AG04449 (cell line): ENCODE measurements at regions not wholly inside any gene's neighbourhood (a gene's known extent, or its start where the extent isn't known, plus 50 kb on each side); places are given as distances from the start of the nearest gene placed in this dataset.

ENCODE experiments used
- CTCF ChIA-PET: fragments of 350-600 bp; formaldehyde crosslinking; extraction: SDS; loops from one replicate; lab custom pipeline; 2021; ENCODE audit warnings: antibody characterized with exemption; lab: Yijun Ruan, JAX
- POLR2A ChIA-PET: fragments of 400-600, 350-600 bp; formaldehyde crosslinking; extraction: SDS; loops from one replicate; lab custom pipeline; 2020; ENCODE audit warnings: antibody characterized with exemption, inconsistent platforms; lab: Yijun Ruan, JAX
- DNase-seq: peaks from one replicate; pipeline ENCODE4 v3.0.0-alpha.2; 2010; ENCODE audit warnings: low read depth, low spot score
- H3K4me3 ChIP-seq: 2 replicates; pipeline ENCODE4 v1.5.1; 2011; ENCODE audit warnings: low read depth, mild to moderate bottlenecking, control low read depth, low read length
- TF ChIP-seq, protein P1 (sequence below): IDR thresholded peaks from one replicate; pipeline ENCODE4 v1.5.1; 2011; ENCODE audit warnings: mild to moderate bottlenecking, moderate library complexity, low read length, control low read depth, inconsistent platforms; ENCODE audit not compliant: insufficient read depth; ENCODE audit errors: missing control alignments

DNA sequence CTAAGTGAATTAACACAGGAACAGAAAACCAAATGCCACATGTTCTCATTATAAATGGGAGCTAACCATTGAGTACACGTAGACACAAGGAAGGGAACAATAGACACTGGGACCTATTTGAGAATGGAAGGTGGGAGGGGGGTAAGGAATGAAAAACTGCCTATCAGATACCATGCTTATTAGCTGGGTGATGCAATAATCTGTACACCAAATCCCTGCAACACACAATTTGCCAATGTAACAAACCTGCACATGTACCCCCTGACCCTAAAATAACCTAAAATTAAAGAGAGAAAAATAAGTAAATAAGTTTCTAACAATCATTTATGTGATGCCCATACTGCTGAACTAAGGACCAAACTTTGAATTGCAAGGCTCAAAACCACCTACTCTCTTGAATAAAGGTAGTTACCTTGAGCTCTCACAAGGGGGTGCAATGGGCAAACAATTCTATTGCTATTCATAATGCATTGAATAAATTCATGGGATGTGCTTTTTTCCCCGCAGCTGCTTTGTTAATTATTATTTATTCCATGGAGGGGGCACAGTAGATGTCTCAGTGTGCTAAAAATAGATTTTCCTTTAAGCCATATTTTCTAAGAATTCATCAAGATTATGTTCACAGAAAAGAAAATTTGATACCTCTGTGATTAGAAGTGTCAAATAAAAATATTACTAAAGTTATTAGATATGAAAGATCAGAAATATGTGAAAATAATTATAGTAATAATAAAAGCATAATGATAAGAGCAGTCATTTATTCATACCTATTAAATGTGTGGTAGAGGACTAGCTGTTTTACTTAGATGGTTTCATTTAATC is 76.2 kb upstream of the PTPN3 start:
- no peak overlapping the region for H3K4me3 ChIP-seq
- POLR2A ChIA-PET: interaction anchor here (1.2 kb wide), 1 partner anchor 243 kb away, joined by 3 read pairs; no protein-coding TSS in a partner anchor
- peak; percentile 3 for DNase-seq
- TF ChIP-seq, protein P1, sequence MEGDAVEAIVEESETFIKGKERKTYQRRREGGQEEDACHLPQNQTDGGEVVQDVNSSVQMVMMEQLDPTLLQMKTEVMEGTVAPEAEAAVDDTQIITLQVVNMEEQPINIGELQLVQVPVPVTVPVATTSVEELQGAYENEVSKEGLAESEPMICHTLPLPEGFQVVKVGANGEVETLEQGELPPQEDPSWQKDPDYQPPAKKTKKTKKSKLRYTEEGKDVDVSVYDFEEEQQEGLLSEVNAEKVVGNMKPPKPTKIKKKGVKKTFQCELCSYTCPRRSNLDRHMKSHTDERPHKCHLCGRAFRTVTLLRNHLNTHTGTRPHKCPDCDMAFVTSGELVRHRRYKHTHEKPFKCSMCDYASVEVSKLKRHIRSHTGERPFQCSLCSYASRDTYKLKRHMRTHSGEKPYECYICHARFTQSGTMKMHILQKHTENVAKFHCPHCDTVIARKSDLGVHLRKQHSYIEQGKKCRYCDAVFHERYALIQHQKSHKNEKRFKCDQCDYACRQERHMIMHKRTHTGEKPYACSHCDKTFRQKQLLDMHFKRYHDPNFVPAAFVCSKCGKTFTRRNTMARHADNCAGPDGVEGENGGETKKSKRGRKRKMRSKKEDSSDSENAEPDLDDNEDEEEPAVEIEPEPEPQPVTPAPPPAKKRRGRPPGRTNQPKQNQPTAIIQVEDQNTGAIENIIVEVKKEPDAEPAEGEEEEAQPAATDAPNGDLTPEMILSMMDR: peak; percentile 62
- CTCF ChIA-PET: interaction anchor here (0.6 to 5.3 kb wide), 35 partner anchors 8 to 644 kb away, joined by 3 to 78 read pairs (median 4); no protein-coding TSS in a partner anchor

DNA sequence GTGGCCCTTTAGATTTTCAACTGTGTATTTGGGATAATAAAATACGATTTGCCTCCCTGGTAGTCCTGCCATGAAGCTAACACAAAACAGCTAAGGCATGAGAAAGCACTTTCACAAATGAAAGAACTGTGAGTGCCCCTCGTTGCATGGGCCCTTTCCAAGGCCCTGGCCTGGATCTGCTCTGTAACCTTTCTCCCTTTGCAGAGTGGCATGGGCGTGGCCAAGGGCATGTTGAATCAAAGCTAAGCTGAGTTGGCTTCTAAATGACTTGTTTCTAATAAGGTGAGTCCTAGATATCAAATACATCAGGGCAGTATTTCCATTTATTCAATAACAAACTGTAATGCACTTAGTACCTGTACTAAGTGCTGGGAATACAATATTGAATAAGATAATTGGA is 78.7 kb upstream of the PTPN3 start:
- DNase-seq: no peak
- no peak overlapping the region for H3K4me3 ChIP-seq
- ChIA-PET CTCF (interaction anchor here (0.8 to 5.3 kb wide), 3 partner anchors 206 to 641 kb away, joined by 3 to 78 read pairs (median 4); no protein-coding TSS in a partner anchor), POLR2A (no interaction called here)
- TF ChIP-seq, protein P1: no peak

DNA sequence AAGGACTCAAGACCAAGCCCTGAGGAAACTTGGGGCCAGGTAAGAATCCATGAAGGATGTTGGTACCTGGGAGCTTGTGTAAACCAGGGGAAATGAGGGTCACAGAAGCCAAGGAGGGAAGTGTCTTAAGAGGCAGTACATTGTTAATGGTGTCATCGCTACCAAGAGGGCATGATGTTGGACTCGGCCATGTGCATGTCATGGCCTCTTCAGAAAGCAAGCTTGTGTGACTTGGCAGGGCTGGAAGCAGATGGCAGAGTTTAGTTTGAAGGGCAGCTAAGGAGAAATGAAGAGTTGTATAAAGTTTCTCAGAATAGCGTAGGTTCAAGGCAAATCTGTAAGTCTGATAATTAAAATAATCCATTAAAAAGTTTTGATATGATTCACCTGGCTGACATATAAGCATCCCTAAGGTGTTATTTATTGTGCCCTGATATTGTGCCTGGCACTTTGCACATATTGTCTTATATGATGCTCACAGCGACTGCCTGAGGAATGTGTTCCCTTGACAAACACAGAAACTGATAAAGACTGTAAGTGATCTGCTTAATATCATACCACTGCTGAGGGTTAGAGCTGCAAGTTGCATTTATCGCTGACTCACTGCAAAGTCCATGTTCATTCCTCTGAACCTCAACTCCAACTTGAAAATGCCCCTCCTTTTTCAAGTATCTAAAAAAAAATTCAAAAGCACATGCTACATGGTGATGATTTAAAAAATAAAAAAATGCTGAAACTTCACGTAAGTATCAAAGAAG is 81.3 kb upstream of the PTPN3 start:
- CTCF ChIA-PET: interaction anchor here (1.3 kb wide), 1 partner anchor 13 kb away, joined by 3 read pairs; no protein-coding TSS in a partner anchor
- TF ChIP-seq, protein P1: no peak

DNA sequence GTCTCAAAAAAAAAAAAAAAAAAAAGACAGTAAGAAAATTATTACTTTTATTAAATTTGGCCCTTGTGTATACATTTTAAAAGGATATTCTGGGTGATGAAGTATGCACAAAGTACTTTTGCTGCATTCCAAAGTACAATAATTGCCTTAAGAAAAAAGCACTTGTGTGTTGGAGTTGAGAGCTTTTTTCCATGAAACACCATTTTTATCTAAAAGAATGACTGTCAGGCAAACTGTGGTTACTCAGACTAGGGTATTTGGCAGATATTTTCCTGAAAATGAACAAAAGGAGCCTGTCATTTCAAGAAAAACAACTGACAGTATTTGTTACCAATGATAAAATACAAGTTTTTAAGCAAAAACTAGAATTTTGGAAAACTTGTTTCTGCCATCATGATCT is 84.3 kb upstream of the PTPN3 start:
- TF ChIP-seq, protein P1: no peak
- no peak overlapping the region for H3K4me3 ChIP-seq
- DNase-seq: no peak
- CTCF ChIA-PET: interaction anchor here (1.0 kb wide), 2 partner anchors 8 to 635 kb away, joined by 3 read pairs; no protein-coding TSS in a partner anchor
- POLR2A ChIA-PET: no interaction called here

More for the DNA sequence above, 81.3 kb upstream of the PTPN3 start:
- POLR2A ChIA-PET: no interaction called here
- H3K4me3 ChIP-seq: no peak overlapping the region
- peak; percentile 3 for DNase-seq

DNA sequence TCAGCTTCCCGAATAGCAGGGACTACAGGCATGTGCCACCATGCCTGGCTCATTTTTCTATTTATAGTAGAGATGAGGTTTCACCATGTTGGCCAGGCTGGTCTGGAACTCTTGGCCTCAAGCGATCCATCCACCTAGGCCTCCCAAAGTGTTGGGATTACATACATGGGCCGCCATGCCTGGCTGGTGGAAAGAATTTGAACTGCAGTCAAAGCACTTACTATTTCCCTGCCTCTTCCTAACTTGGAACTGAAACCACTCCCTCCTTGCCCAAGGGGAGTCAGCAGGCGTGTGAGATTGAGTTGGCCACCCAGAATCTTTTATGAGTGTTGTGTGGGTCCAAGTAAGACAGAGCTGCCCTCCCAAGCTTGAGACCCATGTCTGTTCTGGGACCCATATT is 86.1 kb upstream of the PTPN3 start:
- no peak for DNase-seq
- ChIA-PET POLR2A (no interaction called here), CTCF (interaction anchor here (1.4 to 1.8 kb wide), 2 partner anchors 10 to 298 kb away, joined by 5 to 10 read pairs; no protein-coding TSS in a partner anchor)
- TF ChIP-seq, protein P1: no peak
- H3K4me3 ChIP-seq: no peak overlapping the region
